DND-41 (cell line): ENCODE measurements at regions not wholly inside any gene's neighbourhood (a gene's known extent, or its start where the extent isn't known, plus 50 kb on each side); places are given as distances from the start of the nearest gene placed in this dataset.

Experiments
- ATAC-seq: fragments of 200-7000 bp; cut with Tn5 transposase; 3 replicates; pipeline ENCODE4 v1.9.1; 2021; ENCODE audit warnings: low read depth; ENCODE audit not compliant: insufficient read depth
- DNase-seq: peaks from one replicate; pipeline ENCODE4 v3.0.0-alpha.2; 2020
- H2AFZ ChIP-seq: 2 replicates; pipeline ENCODE4 v1.6.0; 2012; ENCODE audit warnings: low read depth, low read length
- H3K27ac ChIP-seq: 2 replicates; pipeline ENCODE4 v1.5.1; 2012; ENCODE audit warnings: low read length, inconsistent platforms
- H3K27me3 ChIP-seq: fragments of 200-600 bp; sonication (generic); 2 replicates; pipeline ENCODE4 v1.6.0; 2012; ENCODE audit warnings: low read length, mild to moderate bottlenecking, inconsistent platforms; ENCODE audit not compliant: insufficient read depth, poor library complexity
- H3K36me3 ChIP-seq: 2 replicates; pipeline ENCODE4 v1.5.1; 2012; ENCODE audit warnings: low read length, inconsistent platforms; ENCODE audit not compliant: insufficient read depth
- H3K4me1 ChIP-seq: 2 replicates; pipeline ENCODE4 v1.5.1; 2012; ENCODE audit warnings: mild to moderate bottlenecking, low read length; ENCODE audit not compliant: insufficient read depth
- H3K4me2 ChIP-seq: 2 replicates; pipeline ENCODE4 v1.6.0; 2012; ENCODE audit warnings: mild to moderate bottlenecking, moderate library complexity, low read length, inconsistent platforms; ENCODE audit not compliant: insufficient read depth
- H3K4me3 ChIP-seq, 2 experiments: fragments of 200-600 bp in 1 of 2; shearing (Covaris generic) in 1 of 2; 2 replicates each; pipeline ENCODE4 v1.5.1; 2012 to 2016; ENCODE audit warnings: inconsistent platforms in 2 of 2, low read length in 2 of 2, mild to moderate bottlenecking in 2 of 2, low read depth in 1 of 2, moderate library complexity in 1 of 2
- H3K79me2 ChIP-seq: 2 replicates; pipeline ENCODE4 v1.6.0; 2012; ENCODE audit warnings: low read length, inconsistent platforms; ENCODE audit not compliant: insufficient read depth
- H3K9ac ChIP-seq: 2 replicates; pipeline ENCODE4 v1.6.0; 2012; ENCODE audit warnings: low read depth, mild to moderate bottlenecking, inconsistent platforms, low read length, moderate library complexity
- H3K9me3 ChIP-seq: 2 replicates; pipeline ENCODE4 v1.5.1; 2012; ENCODE audit warnings: low read length, moderate library complexity, mild to moderate bottlenecking, inconsistent platforms; ENCODE audit not compliant: insufficient read depth, severe bottlenecking
- H4K20me1 ChIP-seq: 2 replicates; pipeline ENCODE4 v1.6.0; 2012; ENCODE audit warnings: low read length; ENCODE audit not compliant: insufficient read depth
- CTCF ChIP-seq: IDR thresholded peaks from 2 replicates; pipeline ENCODE4 v1.5.1; 2012; ENCODE audit warnings: borderline replicate concordance, low read length, moderate library complexity, mild to moderate bottlenecking; ENCODE audit not compliant: poor library complexity, severe bottlenecking; ENCODE audit errors: extremely low read depth
- EZH2 ChIP-seq: IDR thresholded peaks from 3 replicates; pipeline ENCODE4 v1.6.1; 2012; ENCODE audit warnings: borderline replicate concordance, low read depth, mild to moderate bottlenecking, moderate library complexity, low read length, inconsistent platforms; ENCODE audit not compliant: severe bottlenecking

- no peaks in the 10 kb centered on the region for H3K36me3 ChIP-seq
- DNase-seq (no peak), ATAC-seq (no peak)
- H3K79me2 ChIP-seq: no peaks in the 10 kb centered on the region
- H3K9ac ChIP-seq: no peak overlapping the region
- no peak overlapping the region for H3K4me3 ChIP-seq
- H3K4me1 ChIP-seq: peaks cover 18% of the 10 kb centered on the region
- TF ChIP-seq EZH2: no peak
- TF ChIP-seq CTCF: no peak
- H3K27me3 ChIP-seq: no peaks in the 10 kb centered on the region
- H4K20me1 ChIP-seq: no peaks in the 10 kb centered on the region
- no peak overlapping the region for H2AFZ ChIP-seq
- no peak overlapping the region for H3K27ac ChIP-seq
- no peaks in the 10 kb centered on the region for H3K9me3 ChIP-seq
- H3K4me2 ChIP-seq: no peak overlapping the region
Measured at GRCh38 chr6:105982761-105983540, 103.2 kb upstream of the PRDM1 start.

GRCh38 chr6:105981888-105982358 lies 104.2 kb upstream of the PRDM1 start:
- H3K9me3 ChIP-seq: no peaks in the 10 kb centered on the region
- no peaks in the 10 kb centered on the region for H3K27me3 ChIP-seq
- TF ChIP-seq CTCF: no peak
- TF ChIP-seq EZH2: no peak
- no peak overlapping the region for H3K27ac ChIP-seq
- no peak overlapping the region for H2AFZ ChIP-seq
- no peak overlapping the region for H3K4me3 ChIP-seq
- H3K4me1 ChIP-seq: peaks cover 16% of the 10 kb centered on the region
- no peak overlapping the region for H3K9ac ChIP-seq
- no peak for ATAC-seq
- H3K4me2 ChIP-seq: no peak overlapping the region
- DNase-seq: no peak
- no peaks in the 10 kb centered on the region for H3K79me2 ChIP-seq
- H3K36me3 ChIP-seq: no peaks in the 10 kb centered on the region
- H4K20me1 ChIP-seq: no peaks in the 10 kb centered on the region

- no peak for TF ChIP-seq EZH2
- no peak for TF ChIP-seq CTCF
- Histone ChIP-seq H3K4me2 (no peak overlapping the region), H3K4me1 (peaks cover 16% of the 10 kb centered on the region), H3K9ac (no peak overlapping the region), H3K9me3 (no peaks in the 10 kb centered on the region), H2AFZ (no peak overlapping the region), H3K36me3 (no peaks in the 10 kb centered on the region), H3K79me2 (no peaks in the 10 kb centered on the region), H3K27me3 (no peaks in the 10 kb centered on the region), H3K4me3 (no peak overlapping the region), H3K27ac (no peak overlapping the region), H4K20me1 (no peaks in the 10 kb centered on the region)
- DNase-seq (no peak), ATAC-seq (no peak)
Measured at GRCh38 chr6:105981002-105981887, 104.9 kb upstream of the PRDM1 start.
